Spleen (tissue), 7 donors: ENCODE measurements at regions not wholly inside any gene's neighbourhood (a gene's known extent, or its start where the extent isn't known, plus 50 kb on each side); places are given as distances from the start of the nearest gene placed in this dataset.

Source experiments
- CTCF ChIP-seq, 11 experiments: fragments of 200-600 bp in 7 of 11; fragments of 450-650 bp in 4 of 11; sonication (generic) in 4 of 11; IDR thresholded peaks in 8 of 11; conservative IDR thresholded peaks in 3 of 11; 1 replicate in 7 of 11; 2 replicates in 4 of 11; pipeline versions ENCODE4 v1.4.0 to v1.8.0; 2016 to 2021; ENCODE audit warnings: antibody characterized with exemption in 11 of 11, inconsistent platforms in 4 of 11, mild to moderate bottlenecking in 1 of 11
- POLR2A ChIP-seq, 3 donors: fragments of 450-650 bp; IDR thresholded peaks; one replicate each; pipeline ENCODE4 v1.5.1; 2017; ENCODE audit warnings: antibody characterized with exemption in 3 of 3, mild to moderate bottlenecking in 1 of 3
- POLR2AphosphoS5 ChIP-seq, 3 donors: sonication (generic); formaldehyde crosslinking; IDR thresholded peaks; one replicate each; pipeline ENCODE4 v1.5.1; 2017; ENCODE audit warnings: antibody characterized with exemption in 3 of 3
- donor health status: DM: no; HTN: no; CAD: no; lungs with moderate emphysema.
- donor health status: DM: no; HTN: no; CAD: no.
- donor health status: DM: no; HTN: no; CAD: no.

DNA sequence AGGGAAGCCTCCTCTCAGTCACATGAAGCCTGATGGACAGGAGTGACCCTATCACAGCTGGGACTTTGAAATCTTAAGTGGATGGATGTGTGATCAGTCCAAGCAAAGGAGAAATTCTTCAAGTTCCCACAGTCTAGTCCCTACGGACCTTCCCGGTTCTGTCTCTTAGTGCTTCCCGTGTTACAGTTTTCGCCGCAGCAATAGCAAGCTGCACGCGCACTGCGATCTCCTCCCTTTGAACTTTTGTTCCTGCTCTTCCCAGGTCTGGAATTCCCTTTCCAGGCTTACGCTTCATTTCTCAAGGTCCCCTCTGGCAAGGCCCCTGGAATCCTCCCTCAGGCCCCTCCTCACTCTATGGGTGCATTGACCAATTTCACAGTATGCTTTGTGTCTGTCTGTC is 89.2 kb downstream of the VEGFA start:
- no peak for TF ChIP-seq CTCF (IDR thresholded peaks at IDR 0.05 in 8 of 11, conservative IDR thresholded peaks at IDR 0.05 in 3 of 11)
- TF ChIP-seq POLR2A (IDR thresholded peaks at IDR 0.05), result no peak
- TF ChIP-seq POLR2AphosphoS5 (IDR thresholded peaks at IDR 0.05), result no peak
